ENCODE measurements at regions not wholly inside any gene's neighbourhood (a gene's known extent, or its start where the extent isn't known, plus 50 kb on each side); places are given as distances from the start of the nearest gene placed in this dataset.
A peak's percentile ranks its signal among the peaks of the same experiment; 100 is the strongest.
"Not testable (repeated sequence)": the region's sequence is repeated elsewhere in the genome, so short reads cannot be mapped to it uniquely, and the experiment has no call there.

GRCh38 chr9:18281291-18281690 is 192.7 kb upstream of the ADAMTSL1 start:
- Histone ChIP-seq H3K27ac (no peak overlapping the region), H3K4me1 (no peaks in the 10 kb centered on the region), H3K36me3 (no peaks in the 10 kb centered on the region), H3K9me3 (peaks cover 0 to 7% of the 10 kb centered on the region in 2 donors), H3K27me3 (no peaks in the 10 kb centered on the region), H3K4me3 (no peak overlapping the region)
- DNase-seq (ENCODE audit: low spot score in 2 of 2), result no peak
- no peak for TF ChIP-seq POLR2AphosphoS5 (IDR thresholded peaks at IDR 0.05)
- no peak for TF ChIP-seq POLR2A (IDR thresholded peaks at IDR 0.05)
- no peak for TF ChIP-seq CTCF (IDR thresholded peaks at IDR 0.05)
- intact Hi-C loops (cut with DNase I; ENCODE audit: low total_unique reads), result no loop called here

GRCh38 chr9:18294229-18294628 is 179.7 kb upstream of the ADAMTSL1 start:
- no peak overlapping the region for H3K4me3 ChIP-seq
- no peak for DNase-seq (ENCODE audit: low spot score in 2 of 2)
- H3K27me3 ChIP-seq, result no peaks in the 10 kb centered on the region
- H3K36me3 ChIP-seq, result no peaks in the 10 kb centered on the region
- H3K27ac ChIP-seq, result peak overlapping the region in 1 of 2 donors; percentile 17
- H3K9me3 ChIP-seq, result no peaks in the 10 kb centered on the region
- H3K4me1 ChIP-seq, result peaks cover 0 to 9% of the 10 kb centered on the region in 2 donors
- no peak for TF ChIP-seq POLR2A (IDR thresholded peaks at IDR 0.05)
- no peak for TF ChIP-seq POLR2AphosphoS5 (IDR thresholded peaks at IDR 0.05)
- TF ChIP-seq CTCF (IDR thresholded peaks at IDR 0.05), result no peak
- intact Hi-C loops (cut with DNase I; ENCODE audit: low total_unique reads), result no loop called here

GRCh38 chr9:18296702-18297055 is 177.3 kb upstream of the ADAMTSL1 start:
- H3K4me3 ChIP-seq, result no peak overlapping the region
- no peak for TF ChIP-seq CTCF (IDR thresholded peaks at IDR 0.05)
- TF ChIP-seq POLR2A (IDR thresholded peaks at IDR 0.05), result no peak
- no peak for TF ChIP-seq POLR2AphosphoS5 (IDR thresholded peaks at IDR 0.05)
- no peak overlapping the region for H3K27ac ChIP-seq
- H3K36me3 ChIP-seq, result no peaks in the 10 kb centered on the region
- DNase-seq (ENCODE audit: low spot score in 2 of 2), result no peak
- intact Hi-C loops (cut with DNase I; ENCODE audit: low total_unique reads), result no loop called here
- H3K9me3 ChIP-seq, result no peaks in the 10 kb centered on the region
- peaks cover 0 to 9% of the 10 kb centered on the region in 2 donors for H3K4me1 ChIP-seq
- H3K27me3 ChIP-seq, result no peaks in the 10 kb centered on the region

- Histone ChIP-seq H3K4me3 (peak overlapping the region in 1 of 3 donors; percentile 25), H3K4me1 (peaks cover 0 to 9% of the 10 kb centered on the region in 2 donors), H3K27me3 (no peaks in the 10 kb centered on the region), H3K27ac (no peak overlapping the region), H3K36me3 (no peaks in the 10 kb centered on the region), H3K9me3 (no peaks in the 10 kb centered on the region)
- intact Hi-C loops (cut with DNase I; ENCODE audit: low total_unique reads), result no loop called here
- TF ChIP-seq POLR2AphosphoS5 (IDR thresholded peaks at IDR 0.05), result no peak
- no peak for TF ChIP-seq CTCF (IDR thresholded peaks at IDR 0.05)
- TF ChIP-seq POLR2A (IDR thresholded peaks at IDR 0.05), result no peak
- no peak for DNase-seq (ENCODE audit: low spot score in 2 of 2)
Measured at GRCh38 chr9:18297056-18297841, 176.7 kb upstream of the ADAMTSL1 start.

GRCh38 chr9:18299449-18299848 is 174.5 kb upstream of the ADAMTSL1 start:
- H3K9me3 ChIP-seq, result no peaks in the 10 kb centered on the region
- H3K36me3 ChIP-seq, result no peaks in the 10 kb centered on the region
- no peak for DNase-seq (ENCODE audit: low spot score in 2 of 2)
- H3K27ac ChIP-seq, result no peak overlapping the region
- intact Hi-C loops (cut with DNase I; ENCODE audit: low total_unique reads), result no loop called here
- no peaks in the 10 kb centered on the region for H3K27me3 ChIP-seq
- no peak overlapping the region for H3K4me3 ChIP-seq
- TF ChIP-seq POLR2AphosphoS5 (IDR thresholded peaks at IDR 0.05), result no peak
- no peak for TF ChIP-seq POLR2A (IDR thresholded peaks at IDR 0.05)
- TF ChIP-seq CTCF (IDR thresholded peaks at IDR 0.05), result no peak
- peaks cover 0 to 4% of the 10 kb centered on the region in 2 donors for H3K4me1 ChIP-seq

GRCh38 chr9:18305167-18305806 is 168.7 kb upstream of the ADAMTSL1 start:
- DNase-seq (ENCODE audit: low spot score in 2 of 2); H3K36me3 ChIP-seq; H3K4me3 ChIP-seq; intact Hi-C loops (cut with DNase I; ENCODE audit: low total_unique reads); H3K9me3 ChIP-seq; H3K27me3 ChIP-seq; H3K4me1 ChIP-seq; H3K27ac ChIP-seq: not testable (repeated sequence)
